ENCODE measurements at regions not wholly inside any gene's neighbourhood (a gene's known extent, or its start where the extent isn't known, plus 50 kb on each side); places are given as distances from the start of the nearest gene placed in this dataset.

DNA sequence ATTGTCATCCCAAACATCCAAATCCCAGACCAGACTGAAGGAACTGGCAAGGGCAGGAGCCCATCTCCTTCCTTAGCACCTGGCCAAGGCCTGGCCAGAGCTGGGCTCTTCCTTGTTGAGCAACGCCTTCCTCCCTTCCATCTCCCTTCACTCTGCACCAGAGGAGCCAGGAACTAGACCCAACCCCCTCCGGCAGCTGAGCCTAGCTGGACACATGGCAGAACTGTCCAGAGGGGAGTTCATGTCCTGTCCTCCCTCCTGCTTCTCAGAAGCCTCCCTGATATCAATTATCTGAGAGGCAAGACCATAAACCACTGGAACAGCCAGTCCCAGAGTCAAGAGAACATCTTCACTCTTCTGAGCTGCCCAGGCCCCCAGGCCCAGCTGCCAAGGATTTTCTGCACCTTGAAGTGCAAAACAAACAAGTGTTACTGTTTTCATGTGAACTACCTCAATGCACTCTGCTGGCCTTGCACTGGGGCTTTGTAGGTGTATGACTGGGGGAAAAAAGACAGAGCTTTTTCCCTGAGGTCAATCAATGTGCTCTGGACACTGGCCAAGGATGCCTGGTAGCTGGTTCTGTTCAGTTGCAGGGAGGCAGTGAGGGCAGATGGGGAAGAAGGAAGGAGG lies 104.5 kb upstream of the KCNK12 start:
- no peak overlapping the region for H3K4me3 ChIP-seq (replicated peaks; ENCODE audit: insufficient read depth, low read length)
- H3K27me3 ChIP-seq (ENCODE audit: insufficient read depth, poor library complexity, severe bottlenecking) = no peaks in the 10 kb centered on the region
- H3K27ac ChIP-seq (replicated peaks) = no peak overlapping the region
- DNase-seq (ENCODE audit: low read depth in 1 of 2, low spot score in 1 of 2) = no peak
- TF ChIP-seq POLR2AphosphoS5 (IDR thresholded peaks at IDR 0.05; ENCODE audit: low read depth) (no peak), SPI1 (IDR thresholded peaks at IDR 0.05; ENCODE audit: borderline replicate concordance, low read depth) (no peak)
- TF ChIP-seq, protein P1, sequence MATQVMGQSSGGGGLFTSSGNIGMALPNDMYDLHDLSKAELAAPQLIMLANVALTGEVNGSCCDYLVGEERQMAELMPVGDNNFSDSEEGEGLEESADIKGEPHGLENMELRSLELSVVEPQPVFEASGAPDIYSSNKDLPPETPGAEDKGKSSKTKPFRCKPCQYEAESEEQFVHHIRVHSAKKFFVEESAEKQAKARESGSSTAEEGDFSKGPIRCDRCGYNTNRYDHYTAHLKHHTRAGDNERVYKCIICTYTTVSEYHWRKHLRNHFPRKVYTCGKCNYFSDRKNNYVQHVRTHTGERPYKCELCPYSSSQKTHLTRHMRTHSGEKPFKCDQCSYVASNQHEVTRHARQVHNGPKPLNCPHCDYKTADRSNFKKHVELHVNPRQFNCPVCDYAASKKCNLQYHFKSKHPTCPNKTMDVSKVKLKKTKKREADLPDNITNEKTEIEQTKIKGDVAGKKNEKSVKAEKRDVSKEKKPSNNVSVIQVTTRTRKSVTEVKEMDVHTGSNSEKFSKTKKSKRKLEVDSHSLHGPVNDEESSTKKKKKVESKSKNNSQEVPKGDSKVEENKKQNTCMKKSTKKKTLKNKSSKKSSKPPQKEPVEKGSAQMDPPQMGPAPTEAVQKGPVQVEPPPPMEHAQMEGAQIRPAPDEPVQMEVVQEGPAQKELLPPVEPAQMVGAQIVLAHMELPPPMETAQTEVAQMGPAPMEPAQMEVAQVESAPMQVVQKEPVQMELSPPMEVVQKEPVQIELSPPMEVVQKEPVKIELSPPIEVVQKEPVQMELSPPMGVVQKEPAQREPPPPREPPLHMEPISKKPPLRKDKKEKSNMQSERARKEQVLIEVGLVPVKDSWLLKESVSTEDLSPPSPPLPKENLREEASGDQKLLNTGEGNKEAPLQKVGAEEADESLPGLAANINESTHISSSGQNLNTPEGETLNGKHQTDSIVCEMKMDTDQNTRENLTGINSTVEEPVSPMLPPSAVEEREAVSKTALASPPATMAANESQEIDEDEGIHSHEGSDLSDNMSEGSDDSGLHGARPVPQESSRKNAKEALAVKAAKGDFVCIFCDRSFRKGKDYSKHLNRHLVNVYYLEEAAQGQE (IDR thresholded peaks at IDR 0.05; ENCODE audit: insufficient replicate concordance, low read depth) = no peak

DNA sequence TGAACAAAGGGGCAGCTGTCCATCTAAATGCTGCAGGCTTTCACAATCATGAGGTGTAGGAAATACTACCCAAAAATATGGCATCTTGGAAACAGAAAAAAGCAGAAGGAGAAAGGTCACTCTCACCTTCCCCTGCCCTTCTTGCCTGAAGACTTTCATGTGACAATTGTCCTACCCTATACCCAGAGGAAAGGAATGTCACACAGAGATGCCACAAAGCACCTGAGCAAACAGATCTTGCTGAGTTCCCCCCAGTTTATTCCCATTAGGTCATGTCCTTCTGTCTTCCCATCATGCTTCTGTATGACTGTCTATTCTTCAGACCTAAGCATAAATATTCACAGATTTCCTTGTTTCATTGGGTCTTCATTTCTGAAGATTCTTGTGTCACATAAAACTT lies 95.5 kb upstream of the KCNK12 start:
- Histone ChIP-seq H3K27me3 (ENCODE audit: insufficient read depth, poor library complexity, severe bottlenecking) (no peaks in the 10 kb centered on the region), H3K4me3 (replicated peaks; ENCODE audit: insufficient read depth, low read length) (no peak overlapping the region), H3K27ac (replicated peaks) (no peak overlapping the region)
- TF ChIP-seq POLR2AphosphoS5 (IDR thresholded peaks at IDR 0.05; ENCODE audit: low read depth) (no peak), SPI1 (IDR thresholded peaks at IDR 0.05; ENCODE audit: borderline replicate concordance, low read depth) (no peak), GABPA (IDR thresholded peaks at IDR 0.05; ENCODE audit: low read depth) (no peak)
- TF ChIP-seq, protein P2, sequence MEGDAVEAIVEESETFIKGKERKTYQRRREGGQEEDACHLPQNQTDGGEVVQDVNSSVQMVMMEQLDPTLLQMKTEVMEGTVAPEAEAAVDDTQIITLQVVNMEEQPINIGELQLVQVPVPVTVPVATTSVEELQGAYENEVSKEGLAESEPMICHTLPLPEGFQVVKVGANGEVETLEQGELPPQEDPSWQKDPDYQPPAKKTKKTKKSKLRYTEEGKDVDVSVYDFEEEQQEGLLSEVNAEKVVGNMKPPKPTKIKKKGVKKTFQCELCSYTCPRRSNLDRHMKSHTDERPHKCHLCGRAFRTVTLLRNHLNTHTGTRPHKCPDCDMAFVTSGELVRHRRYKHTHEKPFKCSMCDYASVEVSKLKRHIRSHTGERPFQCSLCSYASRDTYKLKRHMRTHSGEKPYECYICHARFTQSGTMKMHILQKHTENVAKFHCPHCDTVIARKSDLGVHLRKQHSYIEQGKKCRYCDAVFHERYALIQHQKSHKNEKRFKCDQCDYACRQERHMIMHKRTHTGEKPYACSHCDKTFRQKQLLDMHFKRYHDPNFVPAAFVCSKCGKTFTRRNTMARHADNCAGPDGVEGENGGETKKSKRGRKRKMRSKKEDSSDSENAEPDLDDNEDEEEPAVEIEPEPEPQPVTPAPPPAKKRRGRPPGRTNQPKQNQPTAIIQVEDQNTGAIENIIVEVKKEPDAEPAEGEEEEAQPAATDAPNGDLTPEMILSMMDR (IDR thresholded peaks at IDR 0.05; ENCODE audit: insufficient read depth, low read length) = no peak
- TF ChIP-seq, protein P1 (IDR thresholded peaks at IDR 0.05; ENCODE audit: insufficient replicate concordance, low read depth) = no peak
- DNase-seq (ENCODE audit: low read depth in 1 of 2, low spot score in 1 of 2) = no peak

DNA sequence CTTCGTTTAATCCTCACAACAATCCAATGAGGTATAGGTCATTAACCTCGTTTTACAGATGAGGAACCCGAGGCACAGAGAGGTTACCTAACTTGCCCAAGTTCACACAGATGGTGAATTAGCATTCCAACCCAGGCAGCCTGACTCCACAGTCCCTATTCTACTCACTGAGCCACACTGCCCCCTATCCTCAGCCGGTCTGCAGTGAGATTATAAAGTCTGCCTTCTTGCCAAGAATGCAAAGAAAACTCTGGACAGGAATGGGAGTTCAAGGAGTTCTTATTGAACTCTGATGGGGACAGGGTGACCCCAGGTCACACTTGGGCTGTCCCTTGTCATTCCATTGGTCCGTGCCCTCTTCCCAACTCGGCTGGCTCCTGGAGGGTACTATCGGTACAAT lies 94.0 kb upstream of the KCNK12 start:
- Histone ChIP-seq H3K27me3 (ENCODE audit: insufficient read depth, poor library complexity, severe bottlenecking) (no peaks in the 10 kb centered on the region), H3K4me3 (replicated peaks; ENCODE audit: insufficient read depth, low read length) (no peak overlapping the region), H3K27ac (replicated peaks) (no peak overlapping the region)
- no peak for TF ChIP-seq SPI1 (IDR thresholded peaks at IDR 0.05; ENCODE audit: borderline replicate concordance, low read depth)
- peak in 1 of 2 experiments; percentile 24 for DNase-seq (ENCODE audit: low read depth in 1 of 2, low spot score in 1 of 2)

DNA sequence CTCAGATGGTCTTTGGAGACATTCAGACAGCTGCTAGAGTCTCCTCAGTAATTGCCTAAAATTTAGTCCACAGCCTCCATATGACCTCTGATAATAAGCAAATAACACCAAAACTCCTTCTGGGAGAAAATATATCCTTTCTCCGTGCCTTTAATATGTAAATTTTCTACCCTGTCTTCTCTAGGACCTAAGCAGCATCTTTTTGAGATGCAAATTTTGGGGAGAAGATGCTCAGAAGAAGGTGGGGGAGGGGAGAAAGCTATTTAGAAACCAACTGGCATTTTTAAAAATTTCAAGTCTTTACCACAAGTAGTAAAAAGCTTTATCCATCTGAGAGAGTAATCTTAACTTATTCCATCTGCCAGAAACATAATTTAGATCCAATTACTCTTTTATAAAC lies 91.8 kb upstream of the KCNK12 start:
- no peak for DNase-seq (ENCODE audit: low read depth in 1 of 2, low spot score in 1 of 2)
- no peak overlapping the region for H3K27ac ChIP-seq (replicated peaks)
- no peaks in the 10 kb centered on the region for H3K27me3 ChIP-seq (ENCODE audit: insufficient read depth, poor library complexity, severe bottlenecking)
- no peak overlapping the region for H3K4me3 ChIP-seq (replicated peaks; ENCODE audit: insufficient read depth, low read length)
- TF ChIP-seq POLR2AphosphoS5 (IDR thresholded peaks at IDR 0.05; ENCODE audit: low read depth) (no peak), SPI1 (IDR thresholded peaks at IDR 0.05; ENCODE audit: borderline replicate concordance, low read depth) (no peak), GABPA (IDR thresholded peaks at IDR 0.05; ENCODE audit: low read depth) (no peak)
- TF ChIP-seq, protein P2 (IDR thresholded peaks at IDR 0.05; ENCODE audit: insufficient read depth, low read length) = no peak
- TF ChIP-seq, protein P1 (IDR thresholded peaks at IDR 0.05; ENCODE audit: insufficient replicate concordance, low read depth) = no peak
